K562 (cell line): ENCODE measurements at regions not wholly inside any gene's neighbourhood (a gene's known extent, or its start where the extent isn't known, plus 50 kb on each side); places are given as distances from the start of the nearest gene placed in this dataset.
A peak's percentile ranks its signal among the peaks of the same experiment; 100 is the strongest.

Experiments used
- ARID1B ChIP-seq: fragments of 450-650 bp; IDR thresholded peaks from 2 replicates; pipeline ENCODE4 v1.6.1; 2016; ENCODE audit warnings: antibody characterized with exemption, mild to moderate bottlenecking, inconsistent platforms
- BRCA1 ChIP-seq, 2 experiments: fragments of 450-650 bp in 1 of 2; sonication (generic) in 1 of 2; formaldehyde crosslinking in 1 of 2; IDR thresholded peaks; 2 replicates each; pipeline versions ENCODE4 v1.5.0 to v1.6.1; 2017 to 2020; ENCODE audit warnings: mild to moderate bottlenecking in 1 of 2, missing genetic modification reagents in 1 of 2
- BRF1 ChIP-seq: IDR thresholded peaks from 3 replicates; pipeline ENCODE4 v1.6.1; 2011; ENCODE audit warnings: borderline replicate concordance, mild to moderate bottlenecking; ENCODE audit not compliant: insufficient read length; ENCODE audit errors: extremely low read depth
- CEBPZ ChIP-seq: fragments of 150-350 bp; IDR thresholded peaks from 2 replicates; pipeline ENCODE4 v1.6.1; 2014; ENCODE audit warnings: low read depth, mild to moderate bottlenecking, low read length, borderline replicate concordance
- CREM ChIP-seq: IDR thresholded peaks from 2 replicates; pipeline ENCODE4 v1.6.1; 2014; ENCODE audit warnings: antibody characterized with exemption, low read depth
- ETV1 ChIP-seq: fragments of 450-650 bp; conservative IDR thresholded peaks from 2 replicates; pipeline ENCODE4 v1.6.1; 2016; ENCODE audit warnings: missing genetic modification characterization, control low read depth, low read depth, missing compliant biosample characterization
- ETV5 ChIP-seq: sonication (generic); formaldehyde crosslinking; IDR thresholded peaks from 2 replicates; pipeline ENCODE4 v1.4.0; 2020; ENCODE audit warnings: low read depth, mild to moderate bottlenecking, missing genetic modification reagents
- EWSR1 ChIP-seq: fragments of 450-650 bp; IDR thresholded peaks from 2 replicates; pipeline ENCODE4 v1.6.1; 2018; ENCODE audit warnings: borderline replicate concordance, mild to moderate bottlenecking, low read depth, moderate library complexity; ENCODE audit not compliant: partially characterized antibody
- HMG20A ChIP-seq: fragments of 450-650 bp; formaldehyde crosslinking; conservative IDR thresholded peaks from 2 replicates; pipeline ENCODE4 v1.4.0; 2020; ENCODE audit warnings: mild to moderate bottlenecking, mixed read lengths
- KLF1 ChIP-seq: fragments of 450-650 bp; IDR thresholded peaks from 2 replicates; pipeline ENCODE4 v1.6.1; 2016; ENCODE audit warnings: missing genetic modification characterization, missing compliant biosample characterization
- MBD1 ChIP-seq: fragments of 250-450 bp; sonication (Bioruptor Pico); IDR thresholded peaks from 2 replicates; pipeline ENCODE4 v1.8.0; 2022; ENCODE audit warnings: inconsistent platforms
- MNT ChIP-seq, 2 experiments: fragments of 450-650 bp; conservative IDR thresholded peaks; 2 replicates each; pipeline ENCODE4 v1.6.1; 2017; ENCODE audit warnings: mild to moderate bottlenecking in 2 of 2, moderate library complexity in 2 of 2
- MTA1 ChIP-seq: fragments of 450-650 bp; IDR thresholded peaks from 2 replicates; pipeline ENCODE4 v1.6.1; 2017; ENCODE audit warnings: borderline replicate concordance
- PTBP1 ChIP-seq: fragments of 200-400 bp; formaldehyde crosslinking; IDR thresholded peaks from 2 replicates; pipeline ENCODE4 v1.6.1; 2017; ENCODE audit warnings: low read depth, low read length
- RAD51 ChIP-seq: fragments of 450-650 bp; IDR thresholded peaks from 2 replicates; pipeline ENCODE4 v1.7.1; 2016; ENCODE audit warnings: low read depth, mild to moderate bottlenecking, borderline replicate concordance
- SAP30 ChIP-seq: fragments of 200-600 bp; sonication (generic); IDR thresholded peaks from 2 replicates; pipeline ENCODE4 v1.6.1; 2012; ENCODE audit warnings: borderline replicate concordance, low read depth, mild to moderate bottlenecking, moderate library complexity, low read length, control low read depth, inconsistent platforms; ENCODE audit not compliant: insufficient read depth, poor library complexity, severe bottlenecking
- SETDB1 ChIP-seq: IDR thresholded peaks from one replicate; pipeline ENCODE4 v1.6.1; 2012; ENCODE audit warnings: low read length, control low read depth, inconsistent platforms
- STAG1 ChIP-seq: sonication (generic); formaldehyde crosslinking; IDR thresholded peaks from 2 replicates; pipeline ENCODE4 v1.5.0; 2020; ENCODE audit warnings: missing genetic modification reagents, borderline replicate concordance
- ZNF165 ChIP-seq: fragments of 250-450 bp; sonication (Bioruptor Pico); IDR thresholded peaks from 2 replicates; pipeline ENCODE4 v1.4.0; 2020; ENCODE audit warnings: borderline replicate concordance
- ZNF184 ChIP-seq: sonication (generic); formaldehyde crosslinking; IDR thresholded peaks from 2 replicates; pipeline ENCODE4 v1.5.0; 2020; ENCODE audit warnings: missing genetic modification reagents
- ZSCAN29 ChIP-seq: fragments of 450-650 bp; IDR thresholded peaks from 2 replicates; pipeline ENCODE4 v1.6.1; 2017
- TF ChIP-seq, protein P1 (sequence below): IDR thresholded peaks from 2 replicates; pipeline ENCODE4 v1.6.1; 2016; ENCODE audit warnings: missing genetic modification characterization, missing compliant biosample characterization

DNA sequence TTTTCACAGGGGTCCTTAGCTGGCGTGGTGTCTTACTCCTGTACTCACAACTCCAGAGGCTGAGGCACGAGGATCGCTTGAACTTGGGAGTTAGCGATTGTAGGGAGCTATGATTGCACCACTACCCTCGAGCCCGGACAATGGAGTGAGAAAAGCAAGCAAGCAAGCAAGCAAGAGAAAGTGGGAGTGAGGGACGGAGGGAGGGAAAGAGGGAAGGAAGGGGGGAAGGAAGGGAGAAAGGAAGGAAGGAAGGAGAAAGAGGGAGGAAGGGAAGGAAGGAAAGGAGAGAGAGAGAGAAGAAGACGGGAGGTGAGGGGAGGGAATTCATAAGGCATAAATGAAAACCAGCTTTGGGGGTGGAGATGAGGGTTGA, 120.5 kb downstream of the TRIM27 start (continued):
- TF ChIP-seq BRF1 (no peak), MTA1 (peak; percentile 92), SAP30 (no peak), PTBP1 (no peak), ETV1 (no peak), RAD51 (no peak), EWSR1 (no peak), STAG1 (CRISPR knock-in tag) (no peak), BRCA1 (IDR thresholded peaks at IDR 0.05) (no peak), BRCA1 (CRISPR knock-in tag; IDR thresholded peaks at IDR 0.05) (no peak), ZSCAN29 (peak; percentile 23; the same call in 1 of the 2 replicates), ZNF165 (no peak), CEBPZ (no peak), HMG20A (CRISPR knock-in tag) (no peak), CREM (no peak), ZNF184 (no peak), ARID1B (peak; percentile 65; the same call in 1 of the 2 replicates), MNT (conservative IDR thresholded peaks at IDR 0.05) (no peak), SETDB1 (no peak), MBD1 (no peak), ETV5 (CRISPR knock-in tag) (no peak), KLF1 (no peak)
- TF ChIP-seq, protein P1, sequence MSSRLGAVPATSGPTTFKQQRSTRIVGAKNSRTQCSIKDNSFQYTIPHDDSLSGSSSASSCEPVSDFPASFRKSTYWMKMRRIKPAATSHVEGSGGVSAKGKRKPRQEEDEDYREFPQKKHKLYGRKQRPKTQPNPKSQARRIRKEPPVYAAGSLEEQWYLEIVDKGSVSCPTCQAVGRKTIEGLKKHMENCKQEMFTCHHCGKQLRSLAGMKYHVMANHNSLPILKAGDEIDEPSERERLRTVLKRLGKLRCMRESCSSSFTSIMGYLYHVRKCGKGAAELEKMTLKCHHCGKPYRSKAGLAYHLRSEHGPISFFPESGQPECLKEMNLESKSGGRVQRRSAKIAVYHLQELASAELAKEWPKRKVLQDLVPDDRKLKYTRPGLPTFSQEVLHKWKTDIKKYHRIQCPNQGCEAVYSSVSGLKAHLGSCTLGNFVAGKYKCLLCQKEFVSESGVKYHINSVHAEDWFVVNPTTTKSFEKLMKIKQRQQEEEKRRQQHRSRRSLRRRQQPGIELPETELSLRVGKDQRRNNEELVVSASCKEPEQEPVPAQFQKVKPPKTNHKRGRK (tag) = peak; percentile 99
